Aorta (tissue), 5 donors: ENCODE measurements at regions not wholly inside any gene's neighbourhood (a gene's known extent, or its start where the extent isn't known, plus 50 kb on each side); places are given as distances from the start of the nearest gene placed in this dataset.

Experiments
- ATAC-seq: fragments of 200-7000 bp; cut with Tn5 transposase; one replicate; pipeline ENCODE4 v1.9.1; 2022; ENCODE audit warnings: moderate library complexity; ENCODE audit not compliant: low FRiP score
- DNase-seq, 2 donors: peaks; one replicate each; pipeline ENCODE4 v3.0.0-alpha.2; 2020
- H3K27ac ChIP-seq, 2 donors: one replicate each; pipeline ENCODE4 v1.5.1; 2013; ENCODE audit warnings: low read length in 2 of 2, mild to moderate bottlenecking in 2 of 2, moderate library complexity in 2 of 2, control low read depth in 1 of 2, inconsistent platforms in 1 of 2, low read depth in 1 of 2
- H3K27me3 ChIP-seq, 2 donors: one replicate each; pipeline ENCODE4 v1.6.1; 2013; ENCODE audit warnings: control low read depth in 1 of 2, low read length in 1 of 2, mild to moderate bottlenecking in 1 of 2, moderate library complexity in 1 of 2; ENCODE audit not compliant: insufficient read depth in 2 of 2, control insufficient read depth in 1 of 2
- H3K36me3 ChIP-seq, 2 donors: one replicate each; pipeline ENCODE4 v1.6.1; 2013; ENCODE audit warnings: control low read depth in 1 of 2, low read length in 1 of 2, mild to moderate bottlenecking in 1 of 2; ENCODE audit not compliant: insufficient read depth in 2 of 2, control insufficient read depth in 1 of 2
- H3K4me1 ChIP-seq, 2 donors: one replicate each; pipeline ENCODE4 v1.6.1; 2013; ENCODE audit warnings: low read length in 2 of 2, control low read depth in 1 of 2, mild to moderate bottlenecking in 1 of 2, moderate library complexity in 1 of 2; ENCODE audit not compliant: insufficient read depth in 2 of 2, control insufficient read depth in 1 of 2
- H3K4me3 ChIP-seq, 2 donors: one replicate each; pipeline ENCODE4 v1.5.1; 2013; ENCODE audit warnings: low read length in 2 of 2, control low read depth in 1 of 2, mild to moderate bottlenecking in 1 of 2
- H3K9me3 ChIP-seq: one replicate; pipeline ENCODE4 v1.6.1; 2013; ENCODE audit warnings: mild to moderate bottlenecking, low read length; ENCODE audit not compliant: control insufficient read depth
- WGBS, 2 donors: extraction: QIAGEN DNeasy Blood & Tissue Kit; methylation state at CpG; one replicate each; pipeline ENCODE4 v1.1.7; 2013; 5-methylcytosine and 5-hydroxymethylcytosine counted together
- intact Hi-C, 2 donors: fragments of 100-400 bp; cut with DNase I; formaldehyde crosslinking; loops; one replicate each; pipeline versions ENCODE4 v1.14.2 to v1.15.0; 2022
- donor health status: healthy with polysubstance abuse.
- donor health status: Bipolar disorder and iron deficiency.
- donor health status: DM: no; HTN: no; CAD: no.
- donor health status: DM: no; HTN: no; CAD: no.
- donor health status: DM: yes; HTN: yes; CAD: no.

DNA sequence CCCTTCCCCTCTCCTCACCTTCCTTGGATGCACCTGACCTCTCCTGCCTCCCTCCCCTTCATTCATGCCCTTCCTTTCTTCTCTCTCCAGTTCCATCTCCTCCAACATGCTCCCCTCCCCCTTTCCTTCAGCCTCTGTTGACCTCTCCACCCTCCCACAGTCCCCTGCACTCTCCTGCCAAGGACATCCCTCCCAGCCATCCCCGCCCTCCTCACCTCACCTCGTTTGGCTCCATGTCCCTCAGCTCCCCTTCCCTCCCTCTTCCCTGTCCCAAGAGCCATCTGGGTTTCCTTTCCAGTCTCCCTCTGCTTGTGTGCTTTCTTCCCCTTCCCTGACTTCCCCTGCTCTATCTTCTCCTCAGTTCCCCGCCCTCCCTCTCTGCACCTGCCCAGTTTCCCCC lies 819.7 kb downstream of the KCNJ18 start:
- H3K27ac ChIP-seq, result no peak overlapping the region
- no peaks in the 10 kb centered on the region for H3K36me3 ChIP-seq
- H3K9me3 ChIP-seq, result no peaks in the 10 kb centered on the region
- no peaks in the 10 kb centered on the region for H3K27me3 ChIP-seq
- WGBS, 2 donors, result 64 to 72% methylated on average over 3 of the region's 3 CpGs
- H3K4me3 ChIP-seq, result no peak overlapping the region
- H3K4me1 ChIP-seq, result no peaks in the 10 kb centered on the region
- ATAC-seq (no peak), DNase-seq (no peak)
- intact Hi-C loops, result no loop called here

DNA sequence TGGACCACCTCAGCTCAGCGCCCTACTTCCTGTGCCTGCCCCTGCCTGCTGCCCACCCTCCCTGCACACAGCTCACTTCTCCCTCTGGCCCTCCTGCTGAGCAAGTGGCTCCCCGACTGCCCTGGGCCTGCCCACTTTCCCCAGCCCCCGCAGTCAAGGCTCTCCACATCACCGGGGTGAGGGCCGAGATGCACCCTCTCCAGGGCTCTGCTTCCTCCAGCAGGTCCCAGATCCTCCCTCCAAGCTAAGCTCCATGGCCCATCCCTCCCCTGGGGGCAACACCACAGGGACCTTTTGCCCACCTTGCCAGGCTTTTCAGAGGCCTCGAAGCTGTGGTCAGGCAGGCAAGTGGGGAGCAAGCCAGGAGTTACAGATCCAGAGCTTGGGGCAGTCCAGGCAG lies 820.2 kb downstream of the KCNJ18 start:
- DNase-seq, result no peak
- WGBS, 2 donors, result 79 to 87% methylated on average over 6 of the region's 6 CpGs

DNA sequence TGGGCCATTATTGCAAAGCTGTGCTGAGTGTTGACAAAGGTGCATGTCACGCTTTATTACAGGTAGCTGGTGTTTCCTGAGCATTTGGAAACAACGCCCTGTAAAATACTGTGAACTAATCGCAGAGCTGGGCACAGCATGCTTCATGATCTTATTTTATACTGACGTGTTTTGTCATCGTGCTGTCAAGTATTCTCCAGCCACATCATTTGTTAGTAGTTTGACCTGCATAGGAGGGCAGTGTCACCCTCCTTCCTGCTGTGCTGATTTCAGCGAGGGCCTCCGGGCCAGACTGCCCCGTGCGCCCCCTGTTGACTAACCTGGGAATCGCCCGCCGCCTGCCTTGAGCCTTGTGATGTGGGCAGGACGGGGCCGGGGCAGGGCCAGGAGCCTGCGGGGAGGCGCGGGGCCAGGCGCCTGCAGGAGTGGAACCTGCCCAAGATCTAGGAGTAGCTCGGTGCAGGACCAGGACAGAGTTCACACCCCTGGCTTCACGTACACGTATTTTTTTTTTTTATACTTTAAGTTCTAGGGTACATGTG lies 820.7 kb downstream of the KCNJ18 start:
- H3K4me1 ChIP-seq, result no peaks in the 10 kb centered on the region
- intact Hi-C loops, result no loop called here
- H3K4me3 ChIP-seq, result no peak overlapping the region
- 71 to 73% methylated on average over 21 of the region's 21 CpGs for WGBS, 2 donors
- no peak overlapping the region for H3K27ac ChIP-seq
- H3K27me3 ChIP-seq, result no peaks in the 10 kb centered on the region
- H3K9me3 ChIP-seq, result no peaks in the 10 kb centered on the region
- DNase-seq (no peak), ATAC-seq (no peak)
- no peaks in the 10 kb centered on the region for H3K36me3 ChIP-seq

More for the DNA sequence above, 820.2 kb downstream of the KCNJ18 start:
- H3K27me3 ChIP-seq, result no peaks in the 10 kb centered on the region
- no peak overlapping the region for H3K4me3 ChIP-seq
- intact Hi-C loops, result no loop called here
- ATAC-seq, result no peak
- no peak overlapping the region for H3K27ac ChIP-seq
- H3K36me3 ChIP-seq, result no peaks in the 10 kb centered on the region
- no peaks in the 10 kb centered on the region for H3K4me1 ChIP-seq
- no peaks in the 10 kb centered on the region for H3K9me3 ChIP-seq

DNA sequence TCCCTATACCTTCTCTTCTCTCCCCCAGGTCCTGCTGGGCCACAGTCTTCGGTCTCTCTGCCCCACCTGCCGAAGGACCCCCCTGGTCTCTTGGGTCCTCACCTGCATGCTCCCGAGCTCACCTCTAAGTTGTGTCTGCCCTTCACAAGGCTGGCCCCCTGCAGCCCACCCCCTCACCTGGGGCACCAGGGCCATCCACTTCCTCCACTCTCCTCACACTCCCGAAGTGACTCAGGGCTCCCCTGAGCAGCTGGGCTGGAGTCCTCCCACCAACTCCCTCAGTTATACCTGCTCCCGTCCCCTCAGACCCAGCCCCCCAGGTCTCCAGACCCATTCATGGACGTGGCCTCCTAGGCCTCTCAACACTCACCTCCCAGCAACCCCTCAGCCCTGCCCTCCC lies 822.0 kb downstream of the KCNJ18 start:
- Histone ChIP-seq H3K4me1 (no peaks in the 10 kb centered on the region), H3K4me3 (no peak overlapping the region), H3K36me3 (no peaks in the 10 kb centered on the region), H3K27ac (no peak overlapping the region), H3K27me3 (no peaks in the 10 kb centered on the region), H3K9me3 (no peaks in the 10 kb centered on the region)
- 65 to 69% methylated on average over 6 of the region's 6 CpGs for WGBS, 2 donors
- ATAC-seq (no peak), DNase-seq (no peak)
- intact Hi-C loops, result no loop called here

DNA sequence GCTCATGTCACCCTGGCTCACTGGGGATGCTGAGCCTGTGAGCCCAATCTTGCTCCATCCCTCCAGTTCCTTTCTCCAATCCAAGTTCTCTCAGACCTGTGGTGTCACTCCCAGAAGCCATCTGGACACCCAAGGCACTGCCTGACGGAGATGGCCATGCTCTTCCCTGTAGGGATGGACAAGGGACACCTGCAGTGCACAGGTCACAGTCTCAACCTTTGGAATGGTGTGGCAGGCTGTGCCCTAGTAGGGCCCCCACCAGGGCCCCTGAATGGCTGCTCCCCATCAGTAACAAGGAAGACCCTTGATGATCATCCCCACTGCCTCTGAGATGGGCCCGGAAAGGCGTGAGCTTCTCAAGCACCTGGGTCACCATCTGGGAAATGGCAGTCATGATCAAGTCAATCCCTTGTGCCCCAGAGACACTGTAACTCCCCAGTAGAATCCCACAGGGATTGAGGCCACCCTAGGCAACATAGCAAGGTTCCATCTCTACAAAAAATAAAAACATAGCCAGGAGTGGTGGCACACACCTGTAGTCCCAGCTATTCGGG lies 822.5 kb downstream of the KCNJ18 start:
- H3K36me3 ChIP-seq, result no peaks in the 10 kb centered on the region
- no peak overlapping the region for H3K27ac ChIP-seq
- intact Hi-C loops, result no loop called here
- H3K27me3 ChIP-seq, result no peaks in the 10 kb centered on the region
- DNase-seq (no peak), ATAC-seq (no peak)
- H3K9me3 ChIP-seq, result no peaks in the 10 kb centered on the region
- no peak overlapping the region for H3K4me3 ChIP-seq
- WGBS, 2 donors, result 77 to 80% methylated on average over 4 of the region's 4 CpGs
- H3K4me1 ChIP-seq, result no peaks in the 10 kb centered on the region

DNA sequence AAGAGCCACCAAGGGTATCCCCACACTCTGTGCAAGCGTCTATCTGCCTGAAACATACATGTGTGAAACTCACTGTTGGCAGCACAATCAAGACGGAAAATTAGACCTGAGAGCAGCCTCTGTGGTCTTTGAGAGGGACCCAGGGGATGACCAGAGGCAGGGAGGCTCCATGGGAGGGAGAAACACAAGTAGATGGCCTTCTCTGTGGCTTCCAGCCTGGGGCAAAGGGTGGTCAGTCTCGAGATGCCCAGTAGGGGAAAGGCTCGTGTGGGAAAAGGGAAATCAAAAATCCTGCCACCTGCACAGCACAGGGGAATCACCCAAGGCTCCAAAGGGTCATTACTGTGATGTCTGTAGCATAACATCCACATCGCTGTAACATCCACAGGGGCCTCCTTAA lies 823.3 kb downstream of the KCNJ18 start:
- 38 to 53% methylated on average over 5 of the region's 5 CpGs for WGBS, 2 donors
- no peaks in the 10 kb centered on the region for H3K27me3 ChIP-seq
- H3K27ac ChIP-seq, result no peak overlapping the region
- no peaks in the 10 kb centered on the region for H3K4me1 ChIP-seq
- no peak for DNase-seq
- H3K9me3 ChIP-seq, result no peaks in the 10 kb centered on the region
- intact Hi-C loops, result no loop called here
- H3K36me3 ChIP-seq, result no peaks in the 10 kb centered on the region
- ATAC-seq, result no peak
- no peak overlapping the region for H3K4me3 ChIP-seq

DNA sequence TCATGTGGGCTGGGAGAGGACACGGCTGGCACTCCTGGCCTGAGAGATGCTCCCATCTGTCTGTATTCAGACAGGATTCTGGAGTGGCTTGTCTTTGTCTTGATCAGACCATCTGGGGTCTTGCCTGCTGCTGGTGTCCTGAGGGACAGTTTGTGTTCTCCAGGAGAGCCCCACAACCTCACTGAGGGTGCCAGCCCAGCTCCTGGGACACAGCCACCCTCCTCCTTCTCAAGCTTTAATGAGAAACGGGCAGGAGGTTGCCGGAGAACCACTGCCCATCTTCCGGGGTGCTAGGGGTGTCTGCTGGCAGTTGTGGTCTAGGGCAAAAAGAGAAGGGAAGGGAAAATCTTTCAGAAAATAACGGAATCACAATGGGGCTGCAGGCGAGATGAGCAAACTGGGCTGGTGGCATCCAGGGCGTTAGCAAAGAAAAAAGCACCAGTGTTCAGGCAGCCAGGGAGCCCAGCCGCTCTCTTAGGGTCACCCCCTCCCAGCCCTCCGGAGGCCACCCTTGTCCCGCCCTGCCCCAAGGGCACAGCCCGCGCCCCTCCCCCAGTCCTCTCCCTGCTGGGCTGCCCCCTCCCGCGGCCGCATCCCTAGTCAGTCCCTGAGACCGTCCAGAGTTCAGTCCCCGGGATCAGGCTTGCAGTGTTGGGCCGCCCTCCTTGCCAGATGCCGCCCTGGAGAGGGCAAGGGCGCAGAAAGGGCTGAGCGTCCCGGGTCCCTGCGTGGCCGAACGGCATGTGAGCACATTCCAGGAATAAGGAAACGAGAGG lies 824.7 kb downstream of the KCNJ18 start:
- no peak overlapping the region for H3K4me3 ChIP-seq
- WGBS, 2 donors, result 65 to 69% methylated on average over 26 of the region's 26 CpGs
- no peaks in the 10 kb centered on the region for H3K9me3 ChIP-seq
- no peaks in the 10 kb centered on the region for H3K27me3 ChIP-seq
- H3K27ac ChIP-seq, result no peak overlapping the region
- intact Hi-C loops, result no loop called here
- H3K36me3 ChIP-seq, result no peaks in the 10 kb centered on the region
- H3K4me1 ChIP-seq, result no peaks in the 10 kb centered on the region
- no peak for DNase-seq
- ATAC-seq, result no peak

DNA sequence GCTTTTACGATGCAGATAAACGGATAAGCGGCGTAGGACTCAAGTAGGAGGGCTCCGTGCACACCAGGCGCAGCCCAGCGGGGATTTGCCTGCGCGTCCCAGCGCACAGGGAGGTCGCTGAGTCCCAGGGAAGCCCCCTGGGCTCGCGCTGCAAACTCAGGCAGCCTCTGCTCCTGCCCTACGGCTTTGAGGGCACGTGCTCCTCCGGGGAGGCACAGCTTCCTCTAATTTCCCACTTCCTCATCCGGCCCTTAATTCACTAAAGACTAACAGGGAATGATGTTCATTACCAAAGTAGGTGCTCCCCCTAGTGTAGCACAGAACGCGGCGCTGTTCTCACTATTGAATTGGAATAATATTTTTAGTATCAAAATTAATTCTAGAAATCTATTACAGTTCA lies 825.4 kb downstream of the KCNJ18 start:
- Histone ChIP-seq H3K4me1 (no peaks in the 10 kb centered on the region), H3K27me3 (no peaks in the 10 kb centered on the region), H3K9me3 (no peaks in the 10 kb centered on the region), H3K36me3 (no peaks in the 10 kb centered on the region), H3K27ac (no peak overlapping the region), H3K4me3 (no peak overlapping the region)
- ATAC-seq (no peak), DNase-seq (no peak)
- intact Hi-C loops, result no loop called here
- 50 to 54% methylated on average over 20 of the region's 20 CpGs for WGBS, 2 donors

DNA sequence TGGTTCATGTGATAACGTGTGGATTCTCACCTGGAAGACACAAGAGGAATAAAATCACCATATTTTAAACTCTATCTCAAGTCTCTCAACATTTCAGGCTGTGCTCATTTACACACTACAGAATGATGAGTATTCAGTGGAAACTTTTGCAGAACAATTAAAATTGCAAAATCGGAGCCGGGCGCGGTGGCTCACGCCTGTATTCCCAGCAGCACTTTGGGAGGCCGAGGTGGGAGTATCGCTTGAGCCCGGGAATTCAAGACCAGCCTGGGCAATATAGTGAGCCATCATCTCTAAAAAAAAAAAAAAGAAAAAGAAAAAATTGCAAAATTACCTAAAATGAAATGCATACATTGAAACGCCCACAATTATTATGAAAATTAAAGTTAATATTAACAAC lies 825.9 kb downstream of the KCNJ18 start:
- ATAC-seq, result no peak
- Histone ChIP-seq H3K27me3 (no peaks in the 10 kb centered on the region), H3K4me1 (no peaks in the 10 kb centered on the region), H3K27ac (no peak overlapping the region), H3K9me3 (no peaks in the 10 kb centered on the region), H3K36me3 (no peaks in the 10 kb centered on the region), H3K4me3 (no peak overlapping the region)
- 81 to 84% methylated on average over 10 of the region's 10 CpGs for WGBS, 2 donors
- no peak for DNase-seq
- intact Hi-C loops, result no loop called here
